ENCODE measurements at regions not wholly inside any gene's neighbourhood (a gene's known extent, or its start where the extent isn't known, plus 50 kb on each side); places are given as distances from the start of the nearest gene placed in this dataset.

GRCh38 chr4:96756584-96756983, 916.7 kb downstream of the PDHA2 start:
- TF ChIP-seq, protein P1, sequence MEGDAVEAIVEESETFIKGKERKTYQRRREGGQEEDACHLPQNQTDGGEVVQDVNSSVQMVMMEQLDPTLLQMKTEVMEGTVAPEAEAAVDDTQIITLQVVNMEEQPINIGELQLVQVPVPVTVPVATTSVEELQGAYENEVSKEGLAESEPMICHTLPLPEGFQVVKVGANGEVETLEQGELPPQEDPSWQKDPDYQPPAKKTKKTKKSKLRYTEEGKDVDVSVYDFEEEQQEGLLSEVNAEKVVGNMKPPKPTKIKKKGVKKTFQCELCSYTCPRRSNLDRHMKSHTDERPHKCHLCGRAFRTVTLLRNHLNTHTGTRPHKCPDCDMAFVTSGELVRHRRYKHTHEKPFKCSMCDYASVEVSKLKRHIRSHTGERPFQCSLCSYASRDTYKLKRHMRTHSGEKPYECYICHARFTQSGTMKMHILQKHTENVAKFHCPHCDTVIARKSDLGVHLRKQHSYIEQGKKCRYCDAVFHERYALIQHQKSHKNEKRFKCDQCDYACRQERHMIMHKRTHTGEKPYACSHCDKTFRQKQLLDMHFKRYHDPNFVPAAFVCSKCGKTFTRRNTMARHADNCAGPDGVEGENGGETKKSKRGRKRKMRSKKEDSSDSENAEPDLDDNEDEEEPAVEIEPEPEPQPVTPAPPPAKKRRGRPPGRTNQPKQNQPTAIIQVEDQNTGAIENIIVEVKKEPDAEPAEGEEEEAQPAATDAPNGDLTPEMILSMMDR (conservative IDR thresholded peaks at IDR 0.05; ENCODE audit: low read length), result no peak
- H3K4me3 ChIP-seq (ENCODE audit: low read length), result no peak overlapping the region
- no peak for DNase-seq (ENCODE audit: low read depth)

- DNase-seq (ENCODE audit: low read depth), result no peak
- H3K4me3 ChIP-seq (ENCODE audit: low read length), result no peak overlapping the region
- TF ChIP-seq, protein P1 (conservative IDR thresholded peaks at IDR 0.05; ENCODE audit: low read length), result no peak
These were observed 923.7 kb downstream of the PDHA2 start for GRCh38 chr4:96763546-96763945.

DNA sequence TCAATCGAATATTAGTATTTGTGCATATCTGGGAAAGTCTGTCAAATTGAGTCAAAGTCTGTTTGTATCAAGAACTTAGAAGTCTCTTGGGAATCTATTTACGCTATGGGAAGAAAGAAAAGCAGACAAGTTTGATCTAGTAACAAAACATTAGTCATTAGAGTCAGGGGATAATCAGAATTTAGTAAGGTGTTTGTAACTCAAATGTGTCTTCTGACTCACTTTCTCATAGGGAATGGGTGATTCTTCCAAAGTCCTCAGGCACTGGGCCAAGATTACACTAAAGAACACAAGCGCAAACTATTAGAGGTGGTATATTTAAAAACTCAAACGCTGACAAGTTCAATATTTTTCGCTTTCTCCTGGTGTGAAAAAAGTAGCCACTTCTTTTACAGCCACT, 926.5 kb downstream of the PDHA2 start:
- H3K4me3 ChIP-seq (ENCODE audit: low read length), result no peak overlapping the region
- TF ChIP-seq, protein P1 (conservative IDR thresholded peaks at IDR 0.05; ENCODE audit: low read length), result no peak
- no peak for DNase-seq (ENCODE audit: low read depth)

DNA sequence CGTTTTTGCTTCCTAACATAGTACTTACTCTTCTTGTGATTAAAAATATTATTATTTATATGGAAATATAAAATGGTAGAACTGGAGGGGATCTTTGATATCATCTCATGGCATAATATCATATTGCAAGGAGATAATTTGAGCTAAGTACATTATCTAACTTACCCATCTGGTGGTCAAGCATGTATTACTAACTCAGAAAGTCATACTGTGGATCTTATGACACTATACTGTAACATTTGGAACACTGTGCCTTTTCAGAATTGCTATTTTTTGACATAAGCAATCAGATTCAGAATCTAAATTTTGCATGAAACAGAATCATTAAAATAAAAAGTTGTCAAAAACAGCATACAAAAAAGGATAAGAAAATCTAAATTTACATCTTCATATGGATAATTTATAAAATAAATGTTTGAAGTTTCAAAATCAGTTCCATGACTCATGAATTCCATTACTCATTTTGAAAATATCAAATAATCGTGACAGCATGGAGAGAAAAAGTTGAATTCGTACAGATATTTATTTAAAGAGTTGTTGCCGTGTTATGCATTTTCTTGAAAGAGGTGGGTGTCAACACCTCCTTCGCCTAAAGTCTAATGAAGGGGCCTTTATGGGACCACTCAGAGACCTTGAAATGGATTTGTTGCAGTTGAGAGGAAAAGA, 928.1 kb downstream of the PDHA2 start:
- TF ChIP-seq, protein P1 (conservative IDR thresholded peaks at IDR 0.05; ENCODE audit: low read length), result no peak
- no peak for DNase-seq (ENCODE audit: low read depth)
- H3K4me3 ChIP-seq (ENCODE audit: low read length), result no peak overlapping the region

- H3K4me3 ChIP-seq (ENCODE audit: low read length), result no peak overlapping the region
- DNase-seq (ENCODE audit: low read depth), result no peak
- TF ChIP-seq, protein P1 (conservative IDR thresholded peaks at IDR 0.05; ENCODE audit: low read length), result no peak
These were observed 935.6 kb downstream of the PDHA2 start for GRCh38 chr4:96775501-96775900.

GRCh38 chr4:96776920-96777527, 937.1 kb downstream of the PDHA2 start:
- no peak overlapping the region for H3K4me3 ChIP-seq (ENCODE audit: low read length)
- DNase-seq (ENCODE audit: low read depth), result no peak
- TF ChIP-seq, protein P1 (conservative IDR thresholded peaks at IDR 0.05; ENCODE audit: low read length), result no peak

- no peak overlapping the region for H3K4me3 ChIP-seq (ENCODE audit: low read length)
- no peak for DNase-seq (ENCODE audit: low read depth)
- TF ChIP-seq, protein P1 (conservative IDR thresholded peaks at IDR 0.05; ENCODE audit: low read length), result no peak
These were observed 944.4 kb downstream of the PDHA2 start for GRCh38 chr4:96784336-96784735.
